Nephron progenitor cell (in vitro differentiated cells): ENCODE measurements at regions not wholly inside any gene's neighbourhood (a gene's known extent, or its start where the extent isn't known, plus 50 kb on each side); places are given as distances from the start of the nearest gene placed in this dataset.

Source experiments
- DNase-seq: peaks from one replicate; pipeline ENCODE4 v3.0.0; 2021
- H3K27ac Mint-ChIP-seq: 2 replicates; pipeline ENCODE4 v1.8.0; 2021; ENCODE audit warnings: mild to moderate bottlenecking, moderate library complexity, mixed read lengths
- H3K27me3 Mint-ChIP-seq: 2 replicates; pipeline ENCODE4 v1.8.0; 2021; ENCODE audit warnings: mild to moderate bottlenecking, low read depth, mixed read lengths; ENCODE audit not compliant: poor library complexity
- H3K36me3 Mint-ChIP-seq: 2 replicates; pipeline ENCODE4 v1.8.0; 2021; ENCODE audit warnings: low read depth, mixed read lengths
- H3K4me1 Mint-ChIP-seq: 2 replicates; pipeline ENCODE4 v1.8.0; 2021; ENCODE audit warnings: mixed read lengths
- H3K4me3 Mint-ChIP-seq: 2 replicates; pipeline ENCODE4 v1.8.0; 2021; ENCODE audit warnings: mild to moderate bottlenecking, moderate library complexity, mixed read lengths
- H3K9me3 Mint-ChIP-seq: 2 replicates; pipeline ENCODE4 v1.8.0; 2021; ENCODE audit warnings: mild to moderate bottlenecking, moderate library complexity, mixed read lengths
- TF ChIP-seq, protein P1 (sequence below): fragments of 200-600 bp; sonication (generic); IDR thresholded peaks from 2 replicates; pipeline ENCODE4 v1.5.0; 2021; ENCODE audit warnings: antibody characterized with exemption

DNA sequence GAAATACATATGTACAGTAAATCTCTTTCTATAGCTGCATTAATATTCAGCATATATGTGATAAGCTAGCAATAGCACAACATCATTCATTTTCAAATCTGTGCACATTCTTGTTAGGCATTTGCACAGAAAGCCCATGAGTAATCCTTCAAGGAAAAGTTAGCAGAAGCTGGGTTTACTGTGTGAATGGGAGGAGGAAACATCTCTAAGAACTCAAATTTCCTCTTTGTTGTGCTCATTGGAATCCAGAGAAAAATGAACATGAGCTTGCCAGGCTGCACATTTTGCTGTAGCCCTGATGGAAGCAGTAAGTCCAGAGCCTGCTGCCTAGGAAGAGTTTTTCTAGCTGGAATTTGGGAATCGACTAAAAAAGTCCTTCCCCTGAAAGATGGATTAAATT is 214.2 kb upstream of the FOXD3 start:
- Mint-ChIP-seq H3K27ac (no peak overlapping the region), H3K36me3 (no peaks in the 10 kb centered on the region), H3K9me3 (no peaks in the 10 kb centered on the region), H3K4me3 (no peak overlapping the region), H3K27me3 (peaks cover 5% of the 10 kb centered on the region), H3K4me1 (peaks cover 8% of the 10 kb centered on the region)
- DNase-seq: no peak
- TF ChIP-seq, protein P1, sequence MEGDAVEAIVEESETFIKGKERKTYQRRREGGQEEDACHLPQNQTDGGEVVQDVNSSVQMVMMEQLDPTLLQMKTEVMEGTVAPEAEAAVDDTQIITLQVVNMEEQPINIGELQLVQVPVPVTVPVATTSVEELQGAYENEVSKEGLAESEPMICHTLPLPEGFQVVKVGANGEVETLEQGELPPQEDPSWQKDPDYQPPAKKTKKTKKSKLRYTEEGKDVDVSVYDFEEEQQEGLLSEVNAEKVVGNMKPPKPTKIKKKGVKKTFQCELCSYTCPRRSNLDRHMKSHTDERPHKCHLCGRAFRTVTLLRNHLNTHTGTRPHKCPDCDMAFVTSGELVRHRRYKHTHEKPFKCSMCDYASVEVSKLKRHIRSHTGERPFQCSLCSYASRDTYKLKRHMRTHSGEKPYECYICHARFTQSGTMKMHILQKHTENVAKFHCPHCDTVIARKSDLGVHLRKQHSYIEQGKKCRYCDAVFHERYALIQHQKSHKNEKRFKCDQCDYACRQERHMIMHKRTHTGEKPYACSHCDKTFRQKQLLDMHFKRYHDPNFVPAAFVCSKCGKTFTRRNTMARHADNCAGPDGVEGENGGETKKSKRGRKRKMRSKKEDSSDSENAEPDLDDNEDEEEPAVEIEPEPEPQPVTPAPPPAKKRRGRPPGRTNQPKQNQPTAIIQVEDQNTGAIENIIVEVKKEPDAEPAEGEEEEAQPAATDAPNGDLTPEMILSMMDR: no peak

DNA sequence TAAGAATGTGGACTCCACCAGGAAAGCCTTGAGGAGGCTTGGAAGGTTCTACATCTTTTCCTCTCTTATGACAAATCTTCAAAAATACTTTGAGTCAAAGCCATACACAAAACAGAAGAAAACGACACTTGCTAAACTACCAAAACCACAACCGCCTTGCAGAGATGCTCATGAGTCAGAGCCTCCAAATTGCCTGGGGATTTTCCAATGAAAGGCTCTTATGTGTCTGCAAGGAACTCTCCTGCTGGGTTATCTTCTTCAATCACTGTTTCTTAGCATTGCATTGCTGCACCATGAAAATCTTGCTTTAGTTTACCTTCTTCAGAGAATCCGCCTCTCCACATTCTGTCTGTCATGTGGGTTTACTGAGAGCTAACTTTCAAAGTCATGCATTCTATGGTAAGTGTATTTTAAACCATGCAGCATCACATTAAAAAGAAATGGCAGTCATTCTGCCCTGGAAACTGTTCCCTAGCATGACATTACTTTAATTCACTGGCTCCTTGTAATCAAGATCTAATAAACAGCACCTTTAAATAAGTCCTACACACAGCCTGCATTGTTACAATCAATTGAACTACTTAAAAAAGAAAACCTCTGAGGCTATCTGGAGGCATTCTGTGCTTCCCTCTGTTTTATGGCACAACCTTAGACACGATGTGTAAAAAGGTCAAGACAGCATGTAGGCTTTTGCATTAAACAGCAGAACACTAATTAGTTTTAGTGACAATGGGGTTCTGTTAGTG is 210.0 kb upstream of the FOXD3 start:
- H3K36me3 Mint-ChIP-seq: no peaks in the 10 kb centered on the region
- TF ChIP-seq, protein P1: no peak
- H3K4me1 Mint-ChIP-seq: peaks cover 8% of the 10 kb centered on the region
- no peaks in the 10 kb centered on the region for H3K9me3 Mint-ChIP-seq
- H3K4me3 Mint-ChIP-seq: no peak overlapping the region
- no peak for DNase-seq
- no peaks in the 10 kb centered on the region for H3K27me3 Mint-ChIP-seq
- no peak overlapping the region for H3K27ac Mint-ChIP-seq

DNA sequence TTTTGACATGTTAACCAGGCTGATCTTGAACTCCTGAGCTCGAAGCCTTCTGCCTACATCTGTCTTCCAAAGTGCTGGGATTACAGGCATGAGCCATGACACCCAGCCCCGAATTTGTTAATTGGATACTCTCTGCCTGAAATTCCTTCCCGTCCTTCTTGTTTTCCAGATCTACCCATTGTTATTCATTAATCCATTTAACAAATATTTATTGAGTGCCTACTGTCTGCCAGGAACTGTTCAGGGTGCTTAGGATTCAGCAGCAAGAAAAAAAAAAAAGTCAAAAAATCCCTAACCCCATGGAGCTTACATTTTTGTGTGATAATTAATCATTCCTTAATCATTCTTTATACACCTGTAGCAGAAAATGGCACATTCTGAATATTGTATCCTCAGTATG is 206.8 kb upstream of the FOXD3 start:
- Mint-ChIP-seq H3K4me3 (no peak overlapping the region), H3K27ac (no peak overlapping the region), H3K27me3 (no peaks in the 10 kb centered on the region), H3K36me3 (no peaks in the 10 kb centered on the region), H3K4me1 (peaks cover 8% of the 10 kb centered on the region), H3K9me3 (no peaks in the 10 kb centered on the region)
- DNase-seq: no peak
- TF ChIP-seq, protein P1: no peak

DNA sequence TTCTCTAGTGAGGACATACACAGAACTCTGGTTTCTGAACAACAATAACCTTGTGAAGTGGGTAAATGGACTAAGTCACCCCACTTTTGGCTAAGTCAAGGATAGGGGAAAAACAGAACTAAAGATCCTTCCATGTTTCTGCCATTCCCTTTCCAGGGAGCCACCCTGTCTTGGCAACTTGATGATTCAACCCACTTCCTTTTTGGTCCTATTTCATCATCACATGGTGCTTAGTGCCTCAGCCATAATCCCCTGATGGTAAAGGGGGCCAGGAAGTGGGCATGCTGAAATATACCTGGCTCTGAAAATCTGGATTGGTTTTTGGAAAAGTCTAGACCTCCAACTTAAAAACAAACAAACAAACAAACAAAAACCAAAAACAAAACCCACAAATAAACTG is 206.4 kb upstream of the FOXD3 start:
- no peak for DNase-seq
- no peaks in the 10 kb centered on the region for H3K27me3 Mint-ChIP-seq
- H3K4me1 Mint-ChIP-seq: peaks cover 8% of the 10 kb centered on the region
- no peak overlapping the region for H3K27ac Mint-ChIP-seq
- TF ChIP-seq, protein P1: no peak
- no peaks in the 10 kb centered on the region for H3K9me3 Mint-ChIP-seq
- H3K36me3 Mint-ChIP-seq: no peaks in the 10 kb centered on the region
- no peak overlapping the region for H3K4me3 Mint-ChIP-seq

DNA sequence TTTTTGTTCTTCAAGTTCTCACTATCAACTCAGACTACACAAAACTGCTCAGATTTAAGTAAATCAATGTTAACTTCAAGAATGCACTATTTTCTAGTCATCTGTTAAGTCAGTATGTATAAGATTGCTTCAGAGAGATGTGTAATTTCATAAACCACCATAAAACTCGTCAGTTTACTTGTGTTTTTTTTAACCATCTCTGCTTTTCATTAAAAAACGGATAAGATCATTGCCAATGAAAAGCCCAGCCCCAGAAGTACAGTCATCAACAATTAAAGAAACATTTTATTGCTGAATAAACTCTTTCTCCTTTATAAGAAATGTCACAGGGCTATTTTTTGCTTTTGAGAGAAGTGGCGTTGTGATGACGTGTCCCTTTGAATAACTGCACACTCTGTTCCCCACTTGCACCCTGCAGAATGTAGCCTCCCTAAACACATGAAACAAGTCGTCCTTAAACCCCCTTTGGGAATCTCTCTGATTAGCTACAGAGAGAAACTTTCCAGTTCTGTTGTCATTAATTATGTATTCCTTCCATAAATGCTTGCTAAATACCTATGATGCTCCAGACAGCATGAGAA is 202.7 kb upstream of the FOXD3 start:
- Mint-ChIP-seq H3K4me1 (peaks cover 17% of the 10 kb centered on the region), H3K27ac (no peak overlapping the region), H3K4me3 (no peak overlapping the region), H3K9me3 (no peaks in the 10 kb centered on the region), H3K36me3 (no peaks in the 10 kb centered on the region), H3K27me3 (no peaks in the 10 kb centered on the region)
- TF ChIP-seq, protein P1: no peak
- DNase-seq: no peak

DNA sequence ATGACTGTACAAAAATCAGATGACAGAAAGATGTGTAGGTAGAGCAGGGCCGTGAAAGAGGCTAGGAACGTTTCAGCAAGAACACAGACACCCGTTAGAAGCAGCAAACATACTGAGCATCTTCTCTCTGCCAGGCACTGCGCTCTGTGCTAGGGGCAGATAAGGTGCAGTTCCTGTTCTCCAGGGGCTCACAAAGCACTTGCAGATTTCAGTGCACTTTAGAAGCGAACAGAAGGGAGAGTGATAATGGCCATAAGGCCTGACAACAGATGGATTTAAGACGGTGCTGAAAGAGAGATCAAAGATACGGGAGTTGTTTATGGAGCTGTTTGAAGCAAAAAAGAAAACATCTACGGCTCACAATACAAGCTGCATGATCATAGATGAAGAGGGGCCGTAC is 200.3 kb upstream of the FOXD3 start:
- Mint-ChIP-seq H3K27me3 (no peaks in the 10 kb centered on the region), H3K9me3 (no peaks in the 10 kb centered on the region), H3K4me3 (peak overlapping the region; percentile 29), H3K27ac (peak overlapping the region; percentile 17), H3K4me1 (peaks cover 25% of the 10 kb centered on the region), H3K36me3 (no peaks in the 10 kb centered on the region)
- TF ChIP-seq, protein P1: no peak
- no peak for DNase-seq
